PC-3 (cell line): ENCODE measurements at regions not wholly inside any gene's neighbourhood (a gene's known extent, or its start where the extent isn't known, plus 50 kb on each side); places are given as distances from the start of the nearest gene placed in this dataset.

Source experiments
- CTCF ChIP-seq: fragments of 300-600 bp; sonication (generic); conservative IDR thresholded peaks from 2 replicates; pipeline ENCODE4 v1.5.1; 2017; ENCODE audit warnings: antibody characterized with exemption, low read depth, mild to moderate bottlenecking, low read length
- EZH2phosphoT487 ChIP-seq: fragments of 300-600 bp; sonication (generic); IDR thresholded peaks from 2 replicates; pipeline ENCODE4 v1.6.1; 2018; ENCODE audit warnings: mild to moderate bottlenecking, antibody characterized with exemption, low read length, borderline replicate concordance

DNA sequence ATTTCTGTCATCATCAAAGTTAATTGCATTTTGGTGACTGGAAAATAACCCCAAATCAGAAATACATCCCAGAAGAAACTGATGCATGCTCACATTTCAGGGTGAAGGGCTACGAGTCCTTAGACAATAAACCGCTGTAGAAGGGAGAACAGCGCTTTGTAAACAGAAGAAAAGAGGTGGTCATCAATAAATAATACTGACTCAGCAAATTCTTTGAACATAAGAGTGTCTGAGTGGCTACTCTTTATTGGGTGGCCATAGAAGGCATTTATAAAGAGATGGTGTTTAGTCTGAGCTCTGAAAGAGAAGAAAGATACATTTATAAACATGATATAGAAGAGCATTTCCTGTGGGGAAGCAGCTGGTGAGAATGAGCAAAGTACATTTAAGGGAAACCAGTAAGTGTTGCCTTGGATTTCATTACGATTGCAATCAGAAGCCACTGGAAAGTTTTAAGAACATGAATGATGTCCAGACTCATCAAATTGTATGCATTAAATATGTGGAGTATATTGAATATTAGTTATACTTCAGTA is 246.9 kb upstream of the GIMD1 start:
- TF ChIP-seq CTCF = no peak
- TF ChIP-seq EZH2phosphoT487 = no peak
